WTC11 (cell line): ENCODE measurements at regions not wholly inside any gene's neighbourhood (a gene's known extent, or its start where the extent isn't known, plus 50 kb on each side); places are given as distances from the start of the nearest gene placed in this dataset.

ENCODE experiments used
- ATAC-seq: fragments of 200-7000 bp; cut with Tn5 transposase; 2 replicates; pipeline ENCODE4 v1.10.0; 2021; ENCODE audit warnings: mild to moderate bottlenecking, moderate library complexity
- CTCF ChIA-PET: fragments of 300-600 bp; sonication (Branson Sonifier 250); formaldehyde crosslinking; loops from one replicate; lab custom pipeline; 2021; ENCODE audit warnings: antibody characterized with exemption; lab: Charles Lee
- POLR2A ChIA-PET: fragments of 350-600 bp; sonication (Branson Sonifier 250); formaldehyde crosslinking; loops from one replicate; lab custom pipeline; 2021; ENCODE audit warnings: antibody characterized with exemption; lab: Charles Lee
- DNase-seq: peaks from one replicate; pipeline ENCODE4 v3.0.0; 2021; ENCODE audit warnings: low spot score
- H3K27ac Mint-ChIP-seq: 2 replicates; pipeline ENCODE4 v1.8.0; 2021; ENCODE audit warnings: mixed read lengths
- H3K27me3 Mint-ChIP-seq: 2 replicates; pipeline ENCODE4 v1.8.0; 2021; ENCODE audit warnings: low read depth, mild to moderate bottlenecking, moderate library complexity, mixed read lengths
- H3K36me3 Mint-ChIP-seq: 2 replicates; pipeline ENCODE4 v1.8.0; 2021; ENCODE audit warnings: mixed read lengths
- H3K4me1 Mint-ChIP-seq: 2 replicates; pipeline ENCODE4 v1.8.0; 2022; ENCODE audit warnings: mixed read lengths
- H3K4me3 Mint-ChIP-seq: 2 replicates; pipeline ENCODE4 v1.8.0; 2021; ENCODE audit warnings: mild to moderate bottlenecking, moderate library complexity, mixed read lengths
- H3K9me3 Mint-ChIP-seq: 2 replicates; pipeline ENCODE4 v1.8.0; 2021; ENCODE audit warnings: mixed read lengths
- ATF1 ChIP-seq: sonication (generic); formaldehyde crosslinking; IDR thresholded peaks from 2 replicates; pipeline ENCODE4 v1.8.1; 2023; ENCODE audit warnings: mild to moderate bottlenecking, moderate library complexity, missing genetic modification reagents
- CBFB ChIP-seq: sonication (generic); formaldehyde crosslinking; IDR thresholded peaks from 2 replicates; pipeline ENCODE4 v1.8.1; 2022; ENCODE audit warnings: mild to moderate bottlenecking, low read depth, missing genetic modification reagents
- FOXJ3 ChIP-seq: sonication (generic); formaldehyde crosslinking; IDR thresholded peaks from 2 replicates; pipeline ENCODE4 v1.9.0; 2021; ENCODE audit warnings: missing genetic modification reagents, mild to moderate bottlenecking, borderline replicate concordance
- GABPB1 ChIP-seq: sonication (generic); formaldehyde crosslinking; IDR thresholded peaks from 2 replicates; pipeline ENCODE4 v1.8.1; 2023; ENCODE audit warnings: mild to moderate bottlenecking, missing genetic modification reagents
- GTF2I ChIP-seq: fragments of 250-450 bp; sonication (Bioruptor Pico); conservative IDR thresholded peaks from 2 replicates; pipeline ENCODE4 v1.4.0; 2021; ENCODE audit warnings: mild to moderate bottlenecking
- MXD4 ChIP-seq: fragments of 250-450 bp; sonication (Bioruptor Pico); IDR thresholded peaks from 2 replicates; pipeline ENCODE4 v1.8.0; 2021; ENCODE audit warnings: mild to moderate bottlenecking, moderate library complexity, borderline replicate concordance
- SMAD4 ChIP-seq: sonication (generic); formaldehyde crosslinking; IDR thresholded peaks from 2 replicates; pipeline ENCODE4 v1.8.0; 2022; ENCODE audit warnings: mild to moderate bottlenecking, missing genetic modification reagents
- ZNF317 ChIP-seq: sonication (generic); formaldehyde crosslinking; IDR thresholded peaks from 2 replicates; pipeline ENCODE4 v1.8.1; 2023; ENCODE audit warnings: low read depth, mild to moderate bottlenecking, moderate library complexity, missing genetic modification reagents, borderline replicate concordance
- TF ChIP-seq, protein P1 (sequence below): sonication (generic); formaldehyde crosslinking; IDR thresholded peaks from 2 replicates; pipeline ENCODE4 v1.8.0; 2023; ENCODE audit warnings: missing genetic modification reagents
- TF ChIP-seq, protein P2 (sequence below): sonication (generic); formaldehyde crosslinking; IDR thresholded peaks from 2 replicates; pipeline ENCODE4 v1.8.0; 2022; ENCODE audit warnings: mild to moderate bottlenecking, missing genetic modification reagents
- TF ChIP-seq, protein P3 (sequence below): sonication (generic); formaldehyde crosslinking; IDR thresholded peaks from 2 replicates; pipeline ENCODE4 v1.8.1; 2023; ENCODE audit warnings: mild to moderate bottlenecking, moderate library complexity, missing genetic modification reagents
- TF ChIP-seq, protein P4 (sequence below): sonication (generic); formaldehyde crosslinking; IDR thresholded peaks from 2 replicates; pipeline ENCODE4 v1.8.0; 2022; ENCODE audit warnings: mild to moderate bottlenecking, missing genetic modification reagents
- TF ChIP-seq, protein P5 (sequence below): sonication (generic); formaldehyde crosslinking; IDR thresholded peaks from 2 replicates; pipeline ENCODE4 v1.8.1; 2023; ENCODE audit warnings: mild to moderate bottlenecking, missing genetic modification reagents, borderline replicate concordance
- TF ChIP-seq, protein P6 (sequence below): sonication (generic); formaldehyde crosslinking; IDR thresholded peaks from 2 replicates; pipeline ENCODE4 v1.8.1; 2023; ENCODE audit warnings: mild to moderate bottlenecking, missing genetic modification reagents
- TF ChIP-seq, protein P7 (sequence below): fragments of 250-450 bp; sonication (Bioruptor Pico); IDR thresholded peaks from 2 replicates; pipeline ENCODE4 v1.9.0; 2021; ENCODE audit warnings: mild to moderate bottlenecking

DNA sequence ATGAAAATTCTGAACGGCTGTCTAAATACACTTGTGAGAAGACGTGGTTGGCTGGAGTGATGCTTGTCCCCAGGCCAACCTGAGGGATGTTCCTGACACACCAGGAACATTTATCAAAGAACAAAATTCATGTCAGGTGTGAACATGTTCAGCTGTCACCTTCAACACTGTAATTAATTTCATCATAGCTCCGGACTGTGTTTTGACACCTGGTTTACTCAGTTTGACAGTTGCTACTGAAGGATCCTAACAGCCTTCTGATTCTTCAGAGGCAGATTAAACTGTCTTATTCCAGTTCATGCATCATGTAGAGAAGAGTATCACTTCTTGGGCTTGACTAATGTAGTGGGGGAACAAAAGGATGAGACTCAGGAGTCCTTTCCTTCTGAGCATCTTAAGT lies 134.1 kb downstream of the NPR3 start:
- no peak overlapping the region for H3K4me3 Mint-ChIP-seq

More for the DNA sequence above, 134.1 kb downstream of the NPR3 start:
- CTCF ChIA-PET, result no interaction called here
- TF ChIP-seq, protein P1, sequence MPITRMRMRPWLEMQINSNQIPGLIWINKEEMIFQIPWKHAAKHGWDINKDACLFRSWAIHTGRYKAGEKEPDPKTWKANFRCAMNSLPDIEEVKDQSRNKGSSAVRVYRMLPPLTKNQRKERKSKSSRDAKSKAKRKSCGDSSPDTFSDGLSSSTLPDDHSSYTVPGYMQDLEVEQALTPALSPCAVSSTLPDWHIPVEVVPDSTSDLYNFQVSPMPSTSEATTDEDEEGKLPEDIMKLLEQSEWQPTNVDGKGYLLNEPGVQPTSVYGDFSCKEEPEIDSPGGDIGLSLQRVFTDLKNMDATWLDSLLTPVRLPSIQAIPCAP (CRISPR knock-in tag), result no peak
- TF ChIP-seq, protein P2, sequence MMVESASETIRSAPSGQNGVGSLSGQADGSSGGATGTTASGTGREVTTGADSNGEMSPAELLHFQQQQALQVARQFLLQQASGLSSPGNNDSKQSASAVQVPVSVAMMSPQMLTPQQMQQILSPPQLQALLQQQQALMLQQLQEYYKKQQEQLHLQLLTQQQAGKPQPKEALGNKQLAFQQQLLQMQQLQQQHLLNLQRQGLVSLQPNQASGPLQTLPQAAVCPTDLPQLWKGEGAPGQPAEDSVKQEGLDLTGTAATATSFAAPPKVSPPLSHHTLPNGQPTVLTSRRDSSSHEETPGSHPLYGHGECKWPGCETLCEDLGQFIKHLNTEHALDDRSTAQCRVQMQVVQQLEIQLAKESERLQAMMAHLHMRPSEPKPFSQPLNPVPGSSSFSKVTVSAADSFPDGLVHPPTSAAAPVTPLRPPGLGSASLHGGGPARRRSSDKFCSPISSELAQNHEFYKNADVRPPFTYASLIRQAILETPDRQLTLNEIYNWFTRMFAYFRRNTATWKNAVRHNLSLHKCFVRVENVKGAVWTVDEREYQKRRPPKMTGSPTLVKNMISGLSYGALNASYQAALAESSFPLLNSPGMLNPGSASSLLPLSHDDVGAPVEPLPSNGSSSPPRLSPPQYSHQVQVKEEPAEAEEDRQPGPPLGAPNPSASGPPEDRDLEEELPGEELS (CRISPR knock-in tag), result no peak
- TF ChIP-seq GABPB1 (CRISPR knock-in tag), result no peak
- no peak for TF ChIP-seq CBFB (CRISPR knock-in tag)
- no peak for TF ChIP-seq ATF1
- TF ChIP-seq GTF2I (CRISPR knock-in tag), result no peak
- no peak for TF ChIP-seq SMAD4
- TF ChIP-seq, protein P3, sequence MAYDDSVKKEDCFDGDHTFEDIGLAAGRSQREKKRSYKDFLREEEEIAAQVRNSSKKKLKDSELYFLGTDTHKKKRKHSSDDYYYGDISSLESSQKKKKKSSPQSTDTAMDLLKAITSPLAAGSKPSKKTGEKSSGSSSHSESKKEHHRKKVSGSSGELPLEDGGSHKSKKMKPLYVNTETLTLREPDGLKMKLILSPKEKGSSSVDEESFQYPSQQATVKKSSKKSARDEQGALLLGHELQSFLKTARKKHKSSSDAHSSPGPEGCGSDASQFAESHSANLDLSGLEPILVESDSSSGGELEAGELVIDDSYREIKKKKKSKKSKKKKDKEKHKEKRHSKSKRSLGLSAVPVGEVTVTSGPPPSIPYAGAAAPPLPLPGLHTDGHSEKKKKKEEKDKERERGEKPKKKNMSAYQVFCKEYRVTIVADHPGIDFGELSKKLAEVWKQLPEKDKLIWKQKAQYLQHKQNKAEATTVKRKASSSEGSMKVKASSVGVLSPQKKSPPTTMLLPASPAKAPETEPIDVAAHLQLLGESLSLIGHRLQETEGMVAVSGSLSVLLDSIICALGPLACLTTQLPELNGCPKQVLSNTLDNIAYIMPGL (CRISPR knock-in tag), result no peak
- no peak for TF ChIP-seq ZNF317 (CRISPR knock-in tag)
- TF ChIP-seq, protein P4, sequence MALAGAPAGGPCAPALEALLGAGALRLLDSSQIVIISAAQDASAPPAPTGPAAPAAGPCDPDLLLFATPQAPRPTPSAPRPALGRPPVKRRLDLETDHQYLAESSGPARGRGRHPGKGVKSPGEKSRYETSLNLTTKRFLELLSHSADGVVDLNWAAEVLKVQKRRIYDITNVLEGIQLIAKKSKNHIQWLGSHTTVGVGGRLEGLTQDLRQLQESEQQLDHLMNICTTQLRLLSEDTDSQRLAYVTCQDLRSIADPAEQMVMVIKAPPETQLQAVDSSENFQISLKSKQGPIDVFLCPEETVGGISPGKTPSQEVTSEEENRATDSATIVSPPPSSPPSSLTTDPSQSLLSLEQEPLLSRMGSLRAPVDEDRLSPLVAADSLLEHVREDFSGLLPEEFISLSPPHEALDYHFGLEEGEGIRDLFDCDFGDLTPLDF, result no peak
- TF ChIP-seq FOXJ3 (CRISPR knock-in tag), result no peak
- TF ChIP-seq, protein P5, sequence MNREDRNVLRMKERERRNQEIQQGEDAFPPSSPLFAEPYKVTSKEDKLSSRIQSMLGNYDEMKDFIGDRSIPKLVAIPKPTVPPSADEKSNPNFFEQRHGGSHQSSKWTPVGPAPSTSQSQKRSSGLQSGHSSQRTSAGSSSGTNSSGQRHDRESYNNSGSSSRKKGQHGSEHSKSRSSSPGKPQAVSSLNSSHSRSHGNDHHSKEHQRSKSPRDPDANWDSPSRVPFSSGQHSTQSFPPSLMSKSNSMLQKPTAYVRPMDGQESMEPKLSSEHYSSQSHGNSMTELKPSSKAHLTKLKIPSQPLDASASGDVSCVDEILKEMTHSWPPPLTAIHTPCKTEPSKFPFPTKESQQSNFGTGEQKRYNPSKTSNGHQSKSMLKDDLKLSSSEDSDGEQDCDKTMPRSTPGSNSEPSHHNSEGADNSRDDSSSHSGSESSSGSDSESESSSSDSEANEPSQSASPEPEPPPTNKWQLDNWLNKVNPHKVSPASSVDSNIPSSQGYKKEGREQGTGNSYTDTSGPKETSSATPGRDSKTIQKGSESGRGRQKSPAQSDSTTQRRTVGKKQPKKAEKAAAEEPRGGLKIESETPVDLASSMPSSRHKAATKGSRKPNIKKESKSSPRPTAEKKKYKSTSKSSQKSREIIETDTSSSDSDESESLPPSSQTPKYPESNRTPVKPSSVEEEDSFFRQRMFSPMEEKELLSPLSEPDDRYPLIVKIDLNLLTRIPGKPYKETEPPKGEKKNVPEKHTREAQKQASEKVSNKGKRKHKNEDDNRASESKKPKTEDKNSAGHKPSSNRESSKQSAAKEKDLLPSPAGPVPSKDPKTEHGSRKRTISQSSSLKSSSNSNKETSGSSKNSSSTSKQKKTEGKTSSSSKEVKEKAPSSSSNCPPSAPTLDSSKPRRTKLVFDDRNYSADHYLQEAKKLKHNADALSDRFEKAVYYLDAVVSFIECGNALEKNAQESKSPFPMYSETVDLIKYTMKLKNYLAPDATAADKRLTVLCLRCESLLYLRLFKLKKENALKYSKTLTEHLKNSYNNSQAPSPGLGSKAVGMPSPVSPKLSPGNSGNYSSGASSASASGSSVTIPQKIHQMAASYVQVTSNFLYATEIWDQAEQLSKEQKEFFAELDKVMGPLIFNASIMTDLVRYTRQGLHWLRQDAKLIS (CRISPR knock-in tag), result no peak
- TF ChIP-seq, protein P6, sequence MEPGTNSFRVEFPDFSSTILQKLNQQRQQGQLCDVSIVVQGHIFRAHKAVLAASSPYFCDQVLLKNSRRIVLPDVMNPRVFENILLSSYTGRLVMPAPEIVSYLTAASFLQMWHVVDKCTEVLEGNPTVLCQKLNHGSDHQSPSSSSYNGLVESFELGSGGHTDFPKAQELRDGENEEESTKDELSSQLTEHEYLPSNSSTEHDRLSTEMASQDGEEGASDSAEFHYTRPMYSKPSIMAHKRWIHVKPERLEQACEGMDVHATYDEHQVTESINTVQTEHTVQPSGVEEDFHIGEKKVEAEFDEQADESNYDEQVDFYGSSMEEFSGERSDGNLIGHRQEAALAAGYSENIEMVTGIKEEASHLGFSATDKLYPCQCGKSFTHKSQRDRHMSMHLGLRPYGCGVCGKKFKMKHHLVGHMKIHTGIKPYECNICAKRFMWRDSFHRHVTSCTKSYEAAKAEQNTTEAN, result no peak
- no peak for TF ChIP-seq MXD4
- TF ChIP-seq, protein P7, sequence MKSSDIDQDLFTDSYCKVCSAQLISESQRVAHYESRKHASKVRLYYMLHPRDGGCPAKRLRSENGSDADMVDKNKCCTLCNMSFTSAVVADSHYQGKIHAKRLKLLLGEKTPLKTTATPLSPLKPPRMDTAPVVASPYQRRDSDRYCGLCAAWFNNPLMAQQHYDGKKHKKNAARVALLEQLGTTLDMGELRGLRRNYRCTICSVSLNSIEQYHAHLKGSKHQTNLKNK (CRISPR knock-in tag), result no peak
- TF ChIP-seq, all 79 proteins: peak for 0
- peaks cover 21% of the 10 kb centered on the region for H3K27me3 Mint-ChIP-seq
- no peaks in the 10 kb centered on the region for H3K4me1 Mint-ChIP-seq
- DNase-seq, result no peak
- H3K9me3 Mint-ChIP-seq, result no peaks in the 10 kb centered on the region
- POLR2A ChIA-PET, result no interaction called here
- no peak overlapping the region for H3K27ac Mint-ChIP-seq
- H3K36me3 Mint-ChIP-seq, result no peaks in the 10 kb centered on the region
- ATAC-seq, result no peak
